ENCODE measurements at regions not wholly inside any gene's neighbourhood (a gene's known extent, or its start where the extent isn't known, plus 50 kb on each side); places are given as distances from the start of the nearest gene placed in this dataset.
"Not testable (repeated sequence)": the region's sequence is repeated elsewhere in the genome, so short reads cannot be mapped to it uniquely, and the experiment has no call there.

- Histone ChIP-seq H3K9me3 (no peaks in the 10 kb centered on the region), H3K4me1 (no peaks in the 10 kb centered on the region), H3K27ac (no peak overlapping the region), H3K36me3 (ENCODE audit: insufficient read depth in 1 of 2, low read depth in 1 of 2) (no peaks in the 10 kb centered on the region), H3K4me3 (no peak overlapping the region), H3K27me3 (ENCODE audit: insufficient read depth in 3 of 3, low read length in 2 of 3) (peaks cover 0 to 4% (median 0%) of the 10 kb centered on the region in 3 donors)
- no peak for TF ChIP-seq CTCF (IDR thresholded peaks at IDR 0.05)
- 38 to 64% (median 62%) methylated on average over 3 of the region's 3 CpGs for WGBS, 3 donors
- ATAC-seq: no peak
- no peak for DNase-seq
- intact Hi-C loops (cut with DNase I): no loop called here
Measured at GRCh38 chrX:139475432-139475831, 55.1 kb upstream of the F9 start.

GRCh38 chrX:139461945-139462344 is 68.6 kb upstream of the F9 start:
- H3K27ac ChIP-seq; H3K36me3 ChIP-seq (ENCODE audit: insufficient read depth in 1 of 2, low read depth in 1 of 2); H3K4me1 ChIP-seq; H3K4me3 ChIP-seq; intact Hi-C loops (cut with DNase I); ATAC-seq; DNase-seq; H3K9me3 ChIP-seq; H3K27me3 ChIP-seq (ENCODE audit: insufficient read depth in 3 of 3, low read length in 2 of 3): not testable (repeated sequence)
- 68 to 95% (median 82%) methylated on average over 1 of the region's 1 CpG for WGBS, 3 donors

- no peaks in the 10 kb centered on the region for H3K36me3 ChIP-seq (ENCODE audit: insufficient read depth in 1 of 2, low read depth in 1 of 2)
Measured at GRCh38 chrX:139454743-139455142, 75.8 kb upstream of the F9 start.

GRCh38 chrX:139448996-139449395 is 81.5 kb upstream of the F9 start:
- Histone ChIP-seq H3K36me3 (ENCODE audit: insufficient read depth in 1 of 2, low read depth in 1 of 2) (no peaks in the 10 kb centered on the region), H3K27me3 (ENCODE audit: insufficient read depth in 3 of 3, low read length in 2 of 3) (peaks cover 0 to 9% (median 0%) of the 10 kb centered on the region in 3 donors), H3K4me3 (no peak overlapping the region), H3K9me3 (no peaks in the 10 kb centered on the region), H3K27ac (no peak overlapping the region), H3K4me1 (no peaks in the 10 kb centered on the region)
- 19 to 44% (median 30%) methylated on average over 2 of the region's 2 CpGs for WGBS, 3 donors
- TF ChIP-seq CTCF (IDR thresholded peaks at IDR 0.05): no peak
- intact Hi-C loops (cut with DNase I): no loop called here
- DNase-seq: no peak
- no peak for ATAC-seq

More at GRCh38 chrX:139454743-139455142, 75.8 kb upstream of the F9 start:
- ATAC-seq (no peak), DNase-seq (no peak)
- Histone ChIP-seq H3K27ac (no peak overlapping the region), H3K27me3 (ENCODE audit: insufficient read depth in 3 of 3, low read length in 2 of 3) (peaks cover 0 to 9% (median 0%) of the 10 kb centered on the region in 3 donors), H3K4me3 (no peak overlapping the region), H3K9me3 (no peaks in the 10 kb centered on the region), H3K4me1 (no peaks in the 10 kb centered on the region)
- TF ChIP-seq CTCF (IDR thresholded peaks at IDR 0.05): no peak
- intact Hi-C loops (cut with DNase I): no loop called here
- 50 to 71% (median 67%) methylated on average over 1 of the region's 1 CpG for WGBS, 3 donors

GRCh38 chrX:139446832-139447231 is 83.7 kb upstream of the F9 start:
- Histone ChIP-seq H3K9me3 (no peaks in the 10 kb centered on the region), H3K27ac (no peak overlapping the region), H3K27me3 (ENCODE audit: insufficient read depth in 3 of 3, low read length in 2 of 3) (peaks cover 0 to 9% (median 0%) of the 10 kb centered on the region in 3 donors), H3K4me1 (no peaks in the 10 kb centered on the region), H3K36me3 (ENCODE audit: insufficient read depth in 1 of 2, low read depth in 1 of 2) (no peaks in the 10 kb centered on the region), H3K4me3 (no peak overlapping the region)
- DNase-seq (no peak), ATAC-seq (no peak)
- no peak for TF ChIP-seq CTCF (IDR thresholded peaks at IDR 0.05)
- WGBS, 3 donors: 93 to 98% (median 98%) methylated on average over 30 to 40 of the region's 40 CpGs
- intact Hi-C loops (cut with DNase I): no loop called here

Measured in psoas muscle (tissue), 7 donors.